SIG-M5 treated with dmso at 0.1 percent for 504 hours (cell line): ENCODE measurements at regions not wholly inside any gene's neighbourhood (a gene's known extent, or its start where the extent isn't known, plus 50 kb on each side); places are given as distances from the start of the nearest gene placed in this dataset.
"Not testable (repeated sequence)": the region's sequence is repeated elsewhere in the genome, so short reads cannot be mapped to it uniquely, and the experiment has no call there.

ENCODE experiments used
- DNase-seq: peaks from one replicate; lab custom pipeline; 2025; ENCODE audit not compliant: unreplicated experiment; lab: John Stamatoyannopoulos, UW

DNA sequence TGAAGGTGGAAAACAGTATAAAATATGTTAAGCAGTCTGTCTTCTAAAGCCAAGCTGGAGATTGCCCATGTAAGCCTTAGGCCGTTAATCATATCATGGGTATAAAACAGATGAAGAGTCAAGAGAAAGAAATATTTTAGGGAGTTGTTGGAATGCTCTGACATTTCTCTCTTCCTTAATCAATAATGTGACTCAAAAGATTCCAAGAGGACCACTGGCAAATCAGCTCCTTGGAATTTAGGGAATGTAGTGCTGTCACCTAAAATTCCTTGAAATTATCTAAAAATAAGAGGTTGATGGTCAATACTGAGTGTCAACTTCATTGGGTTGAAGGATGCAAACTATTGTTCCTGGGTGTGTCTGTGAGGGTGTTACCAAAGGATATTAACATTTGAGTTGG, 525.9 kb downstream of the KCNA4 start:
- no peak for DNase-seq

DNA sequence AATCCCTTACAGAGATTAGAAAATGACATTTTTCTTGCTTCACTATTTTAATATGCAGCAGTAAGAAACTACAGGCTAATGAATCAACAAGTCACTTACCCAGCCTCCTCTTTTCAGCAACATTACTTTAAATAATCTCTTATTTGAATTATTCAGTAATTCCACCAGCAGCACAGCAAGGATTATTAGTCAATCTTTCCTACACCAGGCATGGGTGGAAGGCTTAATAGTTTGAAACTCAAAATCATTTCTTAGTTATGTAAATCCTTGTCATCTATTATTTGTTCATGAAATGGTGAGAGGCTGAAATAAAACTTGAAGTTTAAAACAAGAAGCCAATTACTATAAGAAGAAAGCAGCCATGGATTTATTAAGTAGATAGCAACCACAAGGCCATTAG, 530.5 kb downstream of the KCNA4 start:
- DNase-seq = no peak

DNA sequence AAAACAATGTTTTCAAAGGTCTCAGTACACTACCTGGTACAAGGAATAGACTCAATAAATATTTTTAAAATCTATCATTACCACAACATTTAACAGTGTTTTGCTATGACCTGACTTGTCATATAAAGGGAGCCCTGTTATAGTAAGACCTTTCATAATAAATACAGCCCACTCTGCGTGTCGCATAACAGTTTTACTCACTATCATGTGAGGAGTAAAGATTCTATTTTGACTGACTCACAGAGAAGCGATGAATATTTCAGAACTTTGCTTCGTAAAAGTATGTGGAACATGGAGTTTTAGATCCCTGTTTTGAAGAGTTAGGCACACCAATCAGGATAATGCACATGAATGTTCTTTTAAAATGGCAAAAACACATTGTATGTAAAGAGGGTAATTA, 531.2 kb downstream of the KCNA4 start:
- no peak for DNase-seq

DNA sequence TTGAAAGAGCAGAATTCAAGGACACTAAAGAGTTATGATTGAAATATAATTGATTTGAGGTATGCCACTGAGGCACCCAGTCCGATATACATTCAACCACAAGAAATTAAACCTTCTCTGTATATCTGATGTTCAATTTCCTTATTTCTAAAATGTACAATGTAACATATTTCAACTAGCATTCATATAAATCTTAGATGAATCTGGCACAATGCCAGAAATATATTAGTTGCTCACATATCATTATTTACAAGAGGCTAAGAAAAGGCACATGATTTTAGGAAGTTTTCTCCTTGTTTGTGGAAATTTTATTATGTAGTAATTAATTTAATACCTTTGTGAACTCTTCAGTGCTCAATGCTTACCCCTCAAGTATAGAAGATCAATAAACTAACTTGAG, 532.3 kb downstream of the KCNA4 start:
- no peak for DNase-seq

DNA sequence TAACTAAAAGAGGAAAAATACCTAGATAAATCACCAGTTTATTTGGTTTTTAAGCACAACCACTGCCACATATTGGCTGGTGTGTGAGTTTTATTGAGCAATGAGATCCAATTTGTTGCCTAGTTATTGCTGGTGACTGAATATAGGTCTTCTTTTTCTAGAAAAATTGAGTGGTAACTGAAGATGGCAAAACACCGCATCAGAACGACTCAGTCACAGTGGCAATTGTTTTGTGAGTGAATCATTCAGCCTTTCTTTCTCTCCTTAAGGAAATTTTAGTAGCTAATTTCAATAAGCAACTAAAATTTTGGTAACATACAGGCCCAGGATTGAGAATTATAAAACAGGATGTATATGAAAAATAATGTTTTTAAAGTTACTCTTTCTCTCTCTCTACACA, 533.0 kb downstream of the KCNA4 start:
- DNase-seq = no peak

DNA sequence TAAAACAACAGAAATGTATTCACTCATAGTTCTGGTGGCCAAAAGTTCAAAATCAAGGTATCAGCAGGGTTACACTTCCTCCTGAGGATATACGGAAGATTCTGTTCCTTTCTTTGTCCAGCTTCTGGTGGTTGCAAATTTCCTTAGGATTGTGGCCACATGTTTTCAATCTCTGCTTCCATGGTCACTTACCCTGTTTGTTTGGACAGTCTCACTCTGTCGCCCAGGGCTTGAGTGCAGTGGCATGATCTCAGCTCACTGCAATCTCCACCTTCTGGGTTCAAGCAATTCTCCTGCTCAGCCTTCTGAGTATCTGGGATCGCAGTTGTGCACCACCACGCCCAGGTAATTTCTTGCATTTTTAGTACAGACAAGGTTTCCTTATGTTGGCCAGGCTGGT, 534.3 kb downstream of the KCNA4 start:
- no peak for DNase-seq

DNA sequence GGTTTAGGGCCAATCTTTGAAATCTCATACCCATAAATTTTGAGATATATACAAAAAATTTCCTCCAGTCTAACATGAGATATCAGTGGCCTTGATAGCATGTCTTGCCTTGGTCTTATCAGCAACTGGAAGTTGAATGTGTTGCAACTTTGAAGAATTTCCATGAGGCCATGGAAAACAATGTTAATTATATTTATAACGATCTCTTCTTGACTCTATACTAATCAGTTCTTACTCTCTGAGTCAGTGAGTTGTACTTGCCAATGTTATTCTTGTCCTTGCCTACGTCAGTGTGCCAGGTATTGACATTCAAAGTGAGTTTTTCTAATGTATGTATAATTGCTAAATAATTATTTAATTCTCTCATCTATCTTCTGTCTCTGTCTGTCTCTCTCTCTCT, 535.1 kb downstream of the KCNA4 start:
- DNase-seq = no peak

DNA sequence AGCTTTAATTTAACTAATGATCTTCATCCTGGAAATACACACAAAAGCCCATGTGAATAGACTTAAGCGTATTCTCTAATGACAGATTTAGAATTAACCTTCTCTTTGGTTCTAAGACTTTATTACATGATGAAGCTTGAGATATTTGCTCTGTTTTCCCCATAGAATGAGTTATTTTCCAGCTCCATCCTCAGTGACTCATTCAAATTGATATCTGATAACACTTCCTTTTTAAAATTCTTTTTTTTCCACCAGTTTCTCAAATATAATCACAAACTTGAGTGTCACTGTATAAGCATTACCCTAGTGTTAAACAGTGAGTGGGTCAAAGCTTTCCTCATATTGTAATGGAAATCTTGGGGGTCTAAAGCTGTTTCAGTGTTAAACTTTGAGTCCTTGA, 535.8 kb downstream of the KCNA4 start:
- no peak for DNase-seq

DNA sequence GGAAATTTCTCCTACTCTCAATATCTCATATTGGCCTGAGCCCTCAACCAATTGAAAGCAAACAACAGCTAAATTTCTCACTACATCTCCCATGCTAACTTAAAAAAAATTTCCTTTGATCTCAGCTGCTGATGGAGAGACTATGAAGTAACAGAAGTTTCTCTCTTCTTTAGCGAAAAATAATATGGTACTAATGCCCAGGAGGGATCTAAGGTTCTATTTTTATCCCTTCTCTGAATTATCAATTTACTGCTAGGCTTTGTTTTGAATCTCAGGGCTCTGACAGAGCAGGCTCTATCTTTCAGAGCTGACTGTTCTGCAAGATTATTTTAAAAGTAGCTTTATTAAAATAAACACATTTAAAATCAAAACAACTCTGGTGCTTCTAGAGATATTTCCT, 558.6 kb downstream of the KCNA4 start:
- DNase-seq = no peak

DNA sequence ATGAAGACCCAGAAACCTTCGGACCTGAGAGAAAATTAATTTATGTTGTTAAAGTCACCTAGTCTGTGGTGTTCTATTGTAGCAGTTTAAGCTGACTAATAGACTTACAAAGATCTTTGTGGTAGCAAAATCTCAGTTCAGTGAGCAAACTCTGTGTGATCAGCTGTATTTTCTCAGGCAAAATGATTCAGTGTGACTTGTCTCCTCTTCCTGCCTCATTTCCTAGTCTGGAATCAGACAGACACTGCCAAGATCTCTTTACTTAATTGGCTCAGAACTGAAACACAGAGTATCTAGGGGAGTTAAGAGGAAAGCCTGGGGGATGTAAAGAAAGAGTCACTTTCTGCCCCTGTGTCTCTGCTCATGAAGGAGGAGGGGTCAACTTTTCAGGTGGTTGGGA, 564.7 kb downstream of the KCNA4 start:
- DNase-seq = no peak

DNA sequence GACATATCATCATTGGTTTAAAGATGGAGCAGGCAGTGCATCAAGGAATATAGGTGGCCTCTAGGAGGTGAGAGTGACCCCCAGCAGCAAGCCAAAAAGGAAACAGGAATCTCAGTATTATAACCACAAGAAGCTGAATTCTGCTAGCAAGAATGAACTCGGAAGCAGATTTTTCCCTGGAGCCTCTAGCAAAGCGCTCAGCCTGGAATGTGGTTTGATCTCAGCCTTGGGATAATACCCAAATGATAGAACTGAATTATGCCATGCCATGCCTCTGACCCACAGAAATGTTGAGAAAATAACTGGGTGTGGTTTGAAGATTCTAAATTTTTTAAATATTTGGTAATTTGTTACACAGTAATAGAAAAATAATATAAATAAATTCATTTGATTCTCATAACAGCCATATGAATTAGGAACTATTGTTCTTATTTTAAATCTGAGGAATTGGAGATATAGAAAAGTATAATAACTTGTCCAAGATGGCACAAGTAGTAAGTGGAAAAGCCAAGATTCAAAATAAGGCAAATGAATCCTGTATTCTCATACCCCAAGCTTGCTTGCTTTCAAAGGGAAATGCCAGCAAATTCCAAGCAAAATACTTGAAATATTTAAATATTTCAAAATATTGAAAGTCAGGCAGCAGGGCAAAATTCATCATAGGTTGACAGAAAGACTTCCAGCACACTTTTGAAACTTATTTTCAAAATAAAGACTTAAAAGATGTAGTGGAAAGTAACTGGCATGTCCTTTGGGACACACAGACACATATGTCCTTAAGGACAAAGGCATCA, 567.4 kb downstream of the KCNA4 start:
- no peak for DNase-seq

DNA sequence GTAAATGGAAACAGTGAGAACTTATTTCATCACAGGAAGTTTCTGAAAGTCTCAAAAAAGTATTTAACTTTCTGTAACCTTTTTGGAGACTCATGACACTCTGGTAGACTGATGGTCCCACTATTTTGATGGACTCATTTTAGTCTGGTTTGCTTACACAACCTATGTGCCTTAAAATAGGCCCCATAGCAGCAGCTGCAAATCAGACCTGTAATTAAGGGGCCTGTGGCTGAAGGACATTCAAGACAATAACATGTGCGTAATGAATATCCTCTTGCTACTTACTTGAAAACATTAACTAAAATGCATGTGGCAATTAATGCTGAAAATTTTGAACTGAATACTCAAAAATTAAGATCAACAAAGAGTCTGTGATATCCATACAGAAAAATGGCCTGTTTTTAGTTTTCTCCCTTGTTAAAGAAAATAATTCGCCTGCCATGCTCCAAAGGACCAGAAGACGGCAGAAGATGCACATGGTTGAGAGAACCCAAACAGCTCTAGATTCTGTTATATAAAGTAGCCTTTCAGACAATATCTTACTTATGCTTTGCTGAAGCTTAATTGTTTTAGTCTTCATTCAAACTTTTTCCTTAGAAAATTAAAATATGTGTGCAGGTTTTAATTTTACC, 568.5 kb downstream of the KCNA4 start:
- no peak for DNase-seq

DNA sequence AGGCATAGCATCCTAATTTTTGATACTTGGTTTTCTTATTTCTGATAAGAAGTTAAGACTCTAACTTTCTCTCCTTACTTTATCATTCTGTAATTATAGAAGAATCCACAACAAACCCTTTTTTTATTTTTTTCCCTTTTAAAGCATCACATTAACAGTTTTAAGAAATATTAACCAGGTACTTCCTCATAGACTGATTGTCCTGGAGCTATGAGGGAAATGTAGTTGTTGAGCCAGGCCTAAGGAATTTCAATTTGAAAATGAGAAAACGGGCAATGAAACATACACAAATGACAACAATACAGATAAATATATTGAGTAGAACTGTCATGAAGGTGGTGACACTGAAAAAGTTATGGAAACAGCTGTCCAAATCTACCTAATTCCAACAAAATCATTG, 569.0 kb downstream of the KCNA4 start:
- no peak for DNase-seq

DNA sequence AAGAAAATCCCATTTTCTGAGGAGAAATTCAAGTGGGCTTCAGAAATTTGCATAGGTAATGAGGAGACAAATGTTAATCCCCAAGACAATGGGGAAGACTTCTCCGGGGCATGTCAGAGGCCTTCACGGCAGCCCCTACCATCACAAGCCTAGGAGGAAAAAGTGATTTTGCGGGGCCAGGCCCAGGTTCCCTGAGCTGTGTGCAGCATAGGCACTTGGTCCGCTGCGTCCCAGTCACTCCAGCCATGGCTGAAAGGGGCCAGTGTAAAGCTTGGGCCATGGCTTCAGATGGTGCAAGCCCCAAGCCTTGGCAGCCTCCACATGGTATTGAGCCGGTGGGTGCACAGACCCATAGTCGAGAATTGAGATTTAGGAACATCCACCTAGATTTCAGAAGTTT, 570.7 kb downstream of the KCNA4 start:
- no peak for DNase-seq

DNA sequence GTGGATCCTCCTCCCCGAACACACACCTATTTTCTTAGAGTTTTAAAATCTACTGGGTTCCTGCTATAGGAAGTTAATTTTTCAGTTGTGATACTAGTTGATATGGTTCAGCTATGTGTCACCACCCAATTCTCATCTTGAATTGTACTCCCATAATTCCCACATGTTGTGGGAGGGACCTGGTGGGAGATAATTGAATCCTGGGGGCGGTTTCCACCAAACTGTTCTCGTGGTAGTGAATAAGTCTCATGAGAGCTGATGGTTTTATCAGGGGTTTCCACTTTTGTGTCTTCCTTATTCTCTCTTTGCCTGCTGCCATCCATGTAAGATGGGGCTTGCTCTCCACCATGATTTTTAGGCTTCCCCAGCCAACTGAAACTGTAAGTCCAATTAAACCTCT, 571.6 kb downstream of the KCNA4 start:
- DNase-seq = not testable (repeated sequence)

DNA sequence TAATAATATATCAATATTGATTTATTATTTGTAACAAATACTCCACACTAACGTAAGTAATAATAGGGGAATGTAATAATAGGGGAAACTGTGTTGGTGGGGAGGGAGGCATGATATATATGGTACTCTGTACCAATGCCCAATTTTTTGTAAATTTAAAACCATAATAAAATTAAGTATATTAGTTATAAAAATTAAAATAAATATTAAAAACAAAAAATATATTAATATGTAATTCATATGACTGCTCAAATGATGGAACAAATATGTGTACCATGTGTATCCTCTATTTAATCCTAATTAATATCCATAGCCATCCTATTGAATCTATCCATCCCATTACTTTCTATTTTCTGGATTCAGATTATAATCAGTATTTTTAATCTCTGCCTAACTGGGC, 578.0 kb downstream of the KCNA4 start:
- DNase-seq = no peak

DNA sequence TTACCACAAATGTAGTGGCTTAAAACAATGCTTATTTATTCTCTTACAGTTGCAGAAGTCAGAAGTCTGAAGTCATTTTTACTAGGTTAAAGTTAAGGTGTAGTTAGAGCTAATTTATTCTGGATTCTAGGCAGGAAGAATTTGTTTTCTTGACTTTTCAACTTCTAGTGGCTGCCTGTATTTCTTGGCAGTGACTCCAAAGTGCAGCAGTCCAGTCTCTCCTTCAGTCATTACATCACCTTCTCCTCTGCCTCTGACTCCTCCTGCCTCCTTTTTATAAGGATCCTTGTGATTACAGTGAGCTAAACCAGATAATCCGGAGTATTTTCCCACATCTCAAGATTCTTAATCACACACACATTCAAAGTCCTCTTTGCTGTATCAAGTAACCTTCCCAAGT, 581.4 kb downstream of the KCNA4 start:
- DNase-seq = no peak

DNA sequence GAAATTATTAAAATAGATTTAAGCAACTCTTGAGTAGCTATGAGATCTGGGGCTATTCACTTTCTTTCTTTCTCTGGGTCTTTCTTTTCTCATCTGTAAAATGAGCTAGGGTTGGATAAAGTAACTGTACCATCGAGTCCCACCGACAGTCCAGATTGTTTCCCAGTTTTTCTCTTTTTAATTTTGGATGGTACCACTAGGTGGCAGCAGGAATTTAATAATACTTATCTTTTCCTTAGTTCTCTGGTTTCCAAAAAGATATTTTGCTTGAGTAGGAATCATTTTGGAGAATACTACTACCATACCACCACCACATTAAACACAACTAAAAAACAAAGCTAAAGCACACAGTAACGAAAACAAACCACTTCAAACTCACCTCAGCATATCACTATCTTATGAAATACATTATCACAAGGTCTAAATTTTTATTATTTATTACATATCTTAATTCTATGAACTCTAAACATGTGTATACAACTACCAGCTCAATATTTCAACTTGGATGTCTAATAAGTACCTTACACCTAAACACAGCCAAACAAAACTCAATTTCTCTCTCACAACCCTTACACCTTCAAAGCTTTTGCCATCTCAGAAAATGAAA, 584.0 kb downstream of the KCNA4 start:
- DNase-seq = peak; percentile 30

DNA sequence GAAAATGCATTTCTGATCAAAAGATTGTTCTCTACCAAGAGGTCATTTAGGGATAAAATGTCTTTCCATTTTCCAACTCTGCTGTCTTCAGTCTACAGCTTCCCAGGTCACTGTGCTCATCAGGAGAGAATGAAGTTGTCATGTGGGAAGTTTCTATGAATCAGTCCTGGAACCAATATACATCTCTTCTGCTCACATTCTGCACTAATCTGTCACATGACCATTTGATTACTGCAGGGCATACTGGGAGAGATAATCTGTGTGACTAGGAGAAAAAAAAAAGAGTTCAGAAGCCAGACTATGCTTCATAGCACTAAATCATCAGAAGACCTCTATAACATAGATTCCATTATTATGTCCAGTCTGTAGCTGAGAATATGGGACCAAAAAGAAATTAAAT, 611.5 kb downstream of the KCNA4 start:
- no peak for DNase-seq

DNA sequence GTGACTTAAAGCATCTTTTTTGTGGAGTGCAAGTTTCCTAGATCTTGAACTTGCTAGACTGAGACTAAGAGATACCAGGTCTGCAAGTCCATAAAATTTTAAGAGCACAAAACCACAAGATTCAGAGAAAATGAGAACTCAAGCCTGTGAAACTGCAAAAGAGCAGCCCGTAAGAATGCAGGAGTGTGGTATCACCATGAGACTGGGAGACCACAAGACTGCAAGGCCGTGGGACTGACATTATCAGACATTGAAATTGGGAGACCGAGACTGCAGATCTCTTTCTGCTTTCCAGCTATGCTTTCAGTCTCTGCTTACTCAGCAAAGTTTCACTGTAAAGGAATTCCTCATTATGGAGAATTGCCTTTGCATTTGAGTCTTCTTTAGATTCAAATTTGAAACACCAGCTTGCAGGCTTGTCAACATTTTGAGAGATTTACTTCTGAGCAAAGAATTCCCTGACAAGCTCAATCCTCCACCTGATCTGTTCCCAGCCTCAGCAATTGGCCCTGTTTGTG, 621.2 kb downstream of the KCNA4 start:
- no peak for DNase-seq

DNA sequence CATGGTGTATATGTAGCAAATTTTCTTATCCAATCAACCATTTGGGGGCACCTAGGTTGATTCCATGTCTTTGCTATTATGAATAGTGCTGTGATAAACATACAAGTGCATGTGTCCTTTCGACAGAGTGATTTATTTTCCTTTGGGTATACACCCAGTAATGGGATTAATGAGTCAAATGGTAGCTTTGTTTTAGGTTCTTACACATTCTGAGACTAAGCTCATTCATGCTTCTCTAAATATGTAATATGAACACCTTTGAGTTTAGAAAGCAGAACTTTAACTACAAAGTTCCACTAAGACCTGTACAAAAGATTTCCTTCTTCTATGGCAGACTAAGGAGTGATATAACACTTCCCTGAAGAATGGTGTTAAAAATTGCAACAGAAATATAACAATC, 627.0 kb downstream of the KCNA4 start:
- DNase-seq = no peak

DNA sequence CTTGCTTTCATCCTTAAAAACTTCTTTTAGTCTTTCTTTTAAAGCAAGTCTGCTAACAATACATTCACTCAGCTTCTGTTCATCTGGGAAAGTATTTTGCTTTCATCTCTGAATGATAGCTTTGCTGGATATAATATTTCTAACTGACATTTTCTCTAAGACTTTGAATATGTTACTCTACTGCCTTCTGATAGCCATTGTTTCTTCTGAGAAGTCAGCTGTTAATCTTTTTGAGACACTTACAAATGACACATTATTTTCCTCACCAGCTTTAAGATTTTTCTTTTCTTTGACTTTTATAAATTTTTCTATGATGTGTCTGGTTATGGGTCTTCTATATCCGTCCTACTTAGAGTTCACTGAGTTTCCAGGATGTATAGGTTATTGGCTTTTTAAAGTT, 643.1 kb downstream of the KCNA4 start:
- DNase-seq = no peak
